ENCODE measurements at regions not wholly inside any gene's neighbourhood (a gene's known extent, or its start where the extent isn't known, plus 50 kb on each side); places are given as distances from the start of the nearest gene placed in this dataset.

DNA sequence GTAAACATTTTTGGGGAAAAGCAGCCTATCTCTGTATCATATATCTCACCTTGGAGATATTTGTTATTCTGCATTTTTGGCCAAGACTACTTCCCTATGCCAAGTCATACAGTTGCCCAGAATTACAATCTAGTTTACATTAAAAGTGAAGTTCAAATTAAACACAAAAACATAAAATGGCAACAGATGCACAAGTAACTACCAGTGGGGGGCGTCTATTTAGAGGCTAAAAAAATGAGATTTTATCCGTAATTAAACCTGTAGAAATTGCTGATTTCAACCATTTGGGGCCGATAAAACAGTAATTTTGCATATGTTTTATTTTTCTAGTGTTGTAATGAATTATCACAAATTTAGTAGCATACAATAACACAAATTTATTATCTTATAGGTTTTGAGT, 787.1 kb upstream of the CHD1 start:
- no peak for DNase-seq (ENCODE audit: extremely low read depth, low read depth)
- TF ChIP-seq, protein P1, sequence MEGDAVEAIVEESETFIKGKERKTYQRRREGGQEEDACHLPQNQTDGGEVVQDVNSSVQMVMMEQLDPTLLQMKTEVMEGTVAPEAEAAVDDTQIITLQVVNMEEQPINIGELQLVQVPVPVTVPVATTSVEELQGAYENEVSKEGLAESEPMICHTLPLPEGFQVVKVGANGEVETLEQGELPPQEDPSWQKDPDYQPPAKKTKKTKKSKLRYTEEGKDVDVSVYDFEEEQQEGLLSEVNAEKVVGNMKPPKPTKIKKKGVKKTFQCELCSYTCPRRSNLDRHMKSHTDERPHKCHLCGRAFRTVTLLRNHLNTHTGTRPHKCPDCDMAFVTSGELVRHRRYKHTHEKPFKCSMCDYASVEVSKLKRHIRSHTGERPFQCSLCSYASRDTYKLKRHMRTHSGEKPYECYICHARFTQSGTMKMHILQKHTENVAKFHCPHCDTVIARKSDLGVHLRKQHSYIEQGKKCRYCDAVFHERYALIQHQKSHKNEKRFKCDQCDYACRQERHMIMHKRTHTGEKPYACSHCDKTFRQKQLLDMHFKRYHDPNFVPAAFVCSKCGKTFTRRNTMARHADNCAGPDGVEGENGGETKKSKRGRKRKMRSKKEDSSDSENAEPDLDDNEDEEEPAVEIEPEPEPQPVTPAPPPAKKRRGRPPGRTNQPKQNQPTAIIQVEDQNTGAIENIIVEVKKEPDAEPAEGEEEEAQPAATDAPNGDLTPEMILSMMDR (IDR thresholded peaks at IDR 0.05; ENCODE audit: low read depth, low read length) = no peak

DNA sequence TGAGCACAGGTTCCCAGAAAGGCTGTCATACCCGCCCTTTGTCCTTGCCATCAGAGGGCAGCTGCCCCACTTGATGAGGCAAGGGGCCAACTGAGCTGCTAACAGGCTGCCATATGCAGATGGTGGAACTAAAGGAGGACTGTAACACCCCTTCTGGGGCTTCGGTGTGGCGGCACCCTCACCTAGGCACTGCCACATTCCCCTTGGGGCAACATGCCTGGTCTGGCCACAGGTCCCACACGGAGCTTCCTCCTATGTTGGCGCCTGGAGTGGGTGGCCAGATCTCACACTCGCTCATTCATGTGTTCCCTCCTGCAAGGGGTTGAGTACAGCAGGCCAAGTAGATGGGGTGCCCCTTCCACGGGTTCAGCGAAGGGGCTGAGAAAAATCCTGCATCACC, 777.4 kb upstream of the CHD1 start:
- TF ChIP-seq, protein P1 (IDR thresholded peaks at IDR 0.05; ENCODE audit: low read depth, low read length) = no peak
- no peak for DNase-seq (ENCODE audit: extremely low read depth, low read depth)

DNA sequence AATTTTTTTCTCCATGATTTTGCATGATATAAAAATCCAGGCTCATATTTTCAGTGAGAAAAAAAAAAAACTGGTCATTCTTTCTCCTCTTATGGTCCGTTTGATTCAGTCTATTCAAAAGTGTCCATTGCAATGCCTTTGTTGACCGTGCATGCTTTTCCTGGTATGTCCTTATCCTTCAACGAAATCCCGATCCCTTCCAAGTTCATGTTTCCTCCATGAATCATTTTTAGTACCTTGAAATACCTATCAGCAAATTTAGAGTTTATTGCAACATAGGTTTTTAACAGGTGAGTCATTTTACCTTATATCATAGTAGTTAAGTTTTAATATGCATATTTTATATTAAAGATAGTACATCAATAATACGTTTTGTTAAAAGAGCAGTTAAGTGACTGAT, 773.8 kb upstream of the CHD1 start:
- TF ChIP-seq, protein P1 (IDR thresholded peaks at IDR 0.05; ENCODE audit: low read depth, low read length) = no peak
- no peak for DNase-seq (ENCODE audit: extremely low read depth, low read depth)

DNA sequence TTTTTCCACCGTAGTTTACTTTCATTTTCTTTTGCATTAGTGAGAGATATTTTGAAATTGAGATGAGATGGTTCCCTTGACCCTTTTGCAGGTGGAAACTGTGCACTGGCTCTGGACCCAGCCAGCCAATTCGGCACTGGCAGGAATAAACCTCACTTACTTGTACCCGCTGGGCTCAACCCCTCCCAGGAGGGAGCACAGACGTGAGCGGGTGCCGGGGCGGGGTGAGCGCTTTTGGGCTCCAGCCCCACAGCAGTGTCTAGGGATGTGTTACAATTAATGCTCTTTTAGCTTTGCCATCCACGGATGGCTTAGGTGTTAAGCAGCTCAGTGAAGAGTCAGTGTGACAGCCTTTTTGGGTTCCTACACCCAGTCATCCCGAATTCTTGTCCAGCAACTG, 766.1 kb upstream of the CHD1 start:
- TF ChIP-seq, protein P1 (IDR thresholded peaks at IDR 0.05; ENCODE audit: low read depth, low read length) = no peak
- DNase-seq (ENCODE audit: extremely low read depth, low read depth) = no peak

DNA sequence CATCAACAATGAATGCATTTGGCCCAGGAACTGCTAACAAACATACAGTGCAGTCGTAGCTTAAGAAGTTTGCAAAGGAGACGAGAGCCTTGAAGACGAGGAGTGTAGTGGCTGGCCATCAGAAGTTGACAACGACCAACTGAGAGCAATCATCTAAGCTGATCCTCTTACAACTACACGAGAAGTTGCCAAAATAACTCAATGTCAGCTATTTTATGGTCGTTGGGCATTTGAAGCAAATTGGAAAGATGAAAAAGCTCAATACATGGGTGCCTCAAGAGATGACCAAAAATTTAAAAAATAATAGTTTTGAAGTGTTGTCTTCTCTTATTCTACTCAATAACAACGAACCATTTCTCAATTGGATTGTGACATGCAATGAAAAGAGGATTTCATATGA, 757.7 kb upstream of the CHD1 start:
- no peak for DNase-seq (ENCODE audit: extremely low read depth, low read depth)
- TF ChIP-seq, protein P1 (IDR thresholded peaks at IDR 0.05; ENCODE audit: low read depth, low read length) = no peak

DNA sequence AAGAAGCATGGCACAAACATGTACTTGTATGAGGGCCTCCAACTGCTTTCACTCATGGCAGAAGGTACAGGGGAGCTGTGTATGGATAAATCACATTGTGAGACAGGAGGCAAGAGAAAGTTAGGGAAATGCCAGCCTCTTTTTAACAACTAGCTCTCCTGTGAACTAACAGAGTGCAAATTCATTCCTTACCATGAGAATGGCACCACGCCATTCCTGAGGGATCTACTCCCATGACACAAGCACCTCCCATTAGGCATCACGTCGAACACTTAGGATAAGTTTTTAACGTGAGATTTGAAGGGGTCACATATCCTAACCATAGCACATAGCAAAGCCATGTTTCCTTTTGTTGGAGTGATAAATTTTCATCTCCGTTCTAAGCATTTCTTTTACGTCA, 747.2 kb upstream of the CHD1 start:
- no peak for DNase-seq (ENCODE audit: extremely low read depth, low read depth)

DNA sequence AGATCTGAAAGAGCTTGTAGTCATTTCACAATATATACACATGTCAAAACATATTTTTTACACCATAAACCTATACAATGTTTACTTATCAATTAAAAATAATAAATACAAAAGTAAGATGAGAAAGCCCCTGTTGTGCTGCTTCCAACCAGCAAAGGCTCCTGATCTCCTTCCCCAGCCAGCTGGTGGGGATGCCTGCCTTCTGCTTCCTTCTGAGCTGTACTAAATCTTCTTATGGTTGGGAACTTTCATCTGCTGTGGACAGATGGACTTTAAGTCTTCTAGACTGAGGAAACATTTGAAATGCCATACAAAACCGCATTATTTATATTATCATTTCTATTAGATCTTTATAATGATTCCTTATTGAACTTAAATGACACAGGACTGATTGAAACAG, 745.3 kb upstream of the CHD1 start:
- DNase-seq (ENCODE audit: extremely low read depth, low read depth) = no peak

More for the DNA sequence above, 747.2 kb upstream of the CHD1 start:
- TF ChIP-seq, protein P1 (IDR thresholded peaks at IDR 0.05; ENCODE audit: low read depth, low read length) = no peak

More for the DNA sequence above, 745.3 kb upstream of the CHD1 start:
- TF ChIP-seq, protein P1 (IDR thresholded peaks at IDR 0.05; ENCODE audit: low read depth, low read length) = no peak

Data from AG09319 (cell line).